Ecto neural progenitor cell (in vitro differentiated cells): ENCODE measurements at regions not wholly inside any gene's neighbourhood (a gene's known extent, or its start where the extent isn't known, plus 50 kb on each side); places are given as distances from the start of the nearest gene placed in this dataset.
"Not testable (repeated sequence)": the region's sequence is repeated elsewhere in the genome, so short reads cannot be mapped to it uniquely, and the experiment has no call there.

Source experiments
- DNase-seq: peaks from one replicate; pipeline ENCODE4 v3.0.0-alpha.2; 2018; ENCODE audit warnings: low spot score

DNA sequence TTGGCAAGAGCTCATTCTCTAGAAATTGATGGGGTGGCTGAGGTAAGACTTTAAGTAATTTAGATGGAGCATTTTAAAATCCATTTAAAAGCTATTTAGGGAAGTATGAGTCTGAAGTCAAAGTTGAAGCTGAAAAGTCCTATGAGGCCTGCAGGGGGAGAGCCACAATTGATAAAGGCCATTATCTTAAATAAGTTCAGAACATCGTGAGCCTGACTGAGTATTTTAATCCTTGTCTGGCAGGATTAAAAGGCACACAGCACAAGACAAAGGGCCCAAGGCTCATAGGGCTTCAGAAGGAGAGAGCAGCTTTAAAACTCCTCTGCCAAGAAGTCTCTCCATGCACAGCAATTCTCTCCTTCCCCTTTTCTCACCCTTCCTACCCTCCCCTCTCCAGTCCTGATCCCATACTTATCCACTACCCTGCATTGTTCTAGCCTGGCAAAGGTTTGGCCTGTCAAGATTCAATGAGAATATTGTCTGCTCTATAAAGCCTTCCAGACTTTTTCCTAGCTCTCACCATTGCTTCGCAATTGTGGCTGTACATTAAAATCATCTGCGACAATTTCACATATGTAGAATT is 1312.9 kb downstream of the FAM181B start:
- DNase-seq: peak; percentile 48

DNA sequence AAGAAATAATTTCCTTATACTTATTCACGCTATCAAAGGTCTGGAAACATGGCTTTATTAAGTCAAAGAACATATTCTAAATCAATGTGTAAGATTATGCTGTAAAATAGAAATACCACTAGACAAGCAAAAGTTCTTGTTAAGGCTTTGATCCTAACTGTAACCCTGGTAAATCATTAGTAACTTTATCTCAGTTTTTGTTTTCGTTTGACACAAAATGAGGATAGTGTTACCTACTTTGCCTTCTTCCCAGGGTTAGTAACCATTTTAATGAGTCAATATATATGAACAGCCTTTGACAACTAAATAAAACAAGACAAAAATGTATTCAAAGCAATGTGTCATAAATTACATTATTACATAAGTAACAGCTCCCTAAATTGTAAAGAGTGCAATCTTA is 1336.3 kb downstream of the FAM181B start:
- no peak for DNase-seq

DNA sequence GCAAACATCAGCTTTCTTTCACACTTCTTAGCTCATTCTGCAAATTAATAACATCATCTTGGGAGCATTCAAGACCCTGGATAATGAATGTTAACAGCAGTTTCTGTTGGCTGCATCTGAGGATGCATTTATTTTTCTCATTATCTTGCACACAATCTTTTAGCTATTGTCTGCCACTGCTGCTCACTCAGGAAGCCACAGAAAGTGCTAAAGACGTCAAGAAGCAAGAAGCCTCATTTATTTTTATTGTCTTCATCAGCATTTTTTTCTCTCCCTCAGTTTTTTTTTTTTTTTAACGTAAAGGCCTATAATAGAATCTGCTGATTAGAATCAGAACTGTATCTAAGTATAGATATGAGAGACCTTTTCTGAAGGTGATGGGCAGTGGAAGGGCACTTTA is 1339.4 kb downstream of the FAM181B start:
- DNase-seq: no peak

DNA sequence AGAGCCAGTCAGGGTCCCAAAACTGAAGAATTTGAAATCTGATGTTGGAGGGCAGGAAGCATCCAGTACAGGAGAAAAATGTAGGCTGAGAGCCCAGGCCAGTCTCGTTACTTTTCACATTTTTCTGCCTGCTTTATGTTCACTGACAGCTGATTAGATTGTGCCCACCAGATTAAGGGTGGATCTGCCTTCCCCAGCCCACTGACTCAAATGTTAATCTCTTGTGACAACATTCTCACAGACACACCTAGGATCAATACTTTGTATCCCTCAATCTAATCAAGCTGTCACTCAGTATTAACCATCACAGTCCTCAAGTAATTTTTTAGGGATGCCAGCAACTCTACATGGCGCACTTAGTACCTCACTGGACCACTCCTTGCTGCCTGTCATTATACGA is 1345.3 kb downstream of the FAM181B start:
- DNase-seq: no peak

DNA sequence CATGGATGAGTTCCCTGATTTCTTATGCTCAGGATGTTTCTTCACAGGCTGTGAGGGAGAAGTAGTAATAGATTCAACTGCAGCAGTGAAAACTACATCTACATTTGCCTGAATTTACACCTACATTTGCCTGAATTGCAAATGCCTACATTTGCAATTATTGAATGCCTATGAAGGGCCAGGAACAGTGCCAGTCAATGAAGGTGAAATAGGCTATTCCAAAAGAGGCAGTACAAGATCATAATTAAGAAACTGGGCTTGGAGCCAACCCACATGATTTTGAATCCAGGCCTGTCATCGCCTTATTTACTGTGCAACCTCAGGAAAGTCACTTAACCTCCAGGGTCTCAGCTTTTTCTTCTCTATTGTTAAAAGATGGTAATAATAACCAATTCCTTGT is 1353.3 kb downstream of the FAM181B start:
- no peak for DNase-seq

DNA sequence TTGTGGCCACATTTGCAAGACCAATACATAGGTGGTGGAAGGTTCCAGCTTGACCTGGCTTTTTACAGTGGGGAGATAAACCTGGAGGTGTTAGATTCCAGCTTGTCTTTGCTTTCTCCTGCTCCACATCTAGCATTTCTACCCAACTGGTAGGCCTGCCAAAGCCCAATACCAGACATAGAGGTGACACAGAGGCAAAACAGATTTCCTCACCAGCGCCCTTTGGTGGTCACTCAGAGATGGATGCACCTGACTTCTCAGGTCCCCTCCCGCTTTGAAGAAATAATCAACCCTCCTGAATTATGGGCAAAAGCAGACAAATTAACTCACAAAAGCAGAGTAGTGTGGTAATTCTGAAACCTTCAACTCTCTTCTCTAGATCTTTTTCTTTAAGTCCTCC is 1356.2 kb downstream of the FAM181B start:
- no peak for DNase-seq

DNA sequence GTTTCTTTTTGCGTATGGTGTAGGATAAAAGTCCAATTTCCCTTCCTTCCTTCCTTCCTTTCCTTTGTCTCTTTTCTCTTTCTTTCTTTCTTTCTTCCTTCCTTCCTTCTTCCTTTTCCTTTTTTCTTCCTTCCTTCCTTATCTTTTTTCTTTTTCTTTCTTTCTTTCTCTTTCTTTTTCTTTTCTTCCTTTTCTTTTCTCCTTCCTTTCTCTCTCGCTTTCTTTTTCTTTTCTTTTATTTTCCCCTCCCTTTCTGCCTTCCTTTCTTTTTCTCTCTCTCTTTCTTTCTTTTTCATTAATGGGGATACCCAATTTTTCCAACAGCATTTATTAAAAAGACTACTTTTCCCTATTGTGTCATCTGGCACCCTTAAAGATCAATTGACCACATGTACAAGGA is 1359.7 kb downstream of the FAM181B start:
- DNase-seq: no peak

DNA sequence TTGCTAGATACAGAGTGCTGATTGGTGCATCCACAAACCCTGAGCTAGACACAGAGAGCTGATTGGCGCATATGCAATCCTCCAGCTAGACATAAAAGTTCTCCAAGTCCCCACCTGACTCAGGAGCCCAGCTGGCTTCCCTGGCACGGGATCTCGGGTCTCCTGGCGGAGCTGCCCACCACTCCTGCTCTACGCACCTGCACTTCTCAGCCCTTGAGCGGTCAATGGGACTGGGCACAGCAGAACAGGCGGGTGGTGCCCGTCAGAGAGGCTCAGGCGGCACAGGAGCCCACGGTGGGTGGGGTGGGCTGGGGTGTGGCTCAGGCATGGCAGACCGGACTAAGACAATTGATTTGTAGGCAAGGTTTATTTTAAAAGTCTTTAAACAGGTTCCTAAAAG is 1365.5 kb downstream of the FAM181B start:
- DNase-seq: no peak

DNA sequence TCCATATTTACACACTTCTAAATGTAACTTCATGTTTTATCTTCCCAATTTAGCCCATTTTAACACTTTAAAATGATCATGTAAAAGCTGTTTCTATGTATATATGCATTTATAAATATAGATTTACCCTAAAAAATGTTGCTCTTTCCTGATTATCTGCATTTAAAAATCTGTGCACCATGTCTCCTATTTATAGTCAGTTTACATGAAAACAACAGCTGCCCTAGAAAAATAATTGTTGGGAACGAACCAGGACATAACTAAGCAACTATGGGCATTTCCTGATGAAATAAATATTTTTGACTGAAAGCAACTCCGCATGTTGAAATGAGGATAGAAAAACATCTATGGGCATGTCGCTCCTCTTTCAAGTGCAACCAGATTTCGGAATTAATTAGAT is 1368.2 kb downstream of the FAM181B start:
- DNase-seq: no peak

DNA sequence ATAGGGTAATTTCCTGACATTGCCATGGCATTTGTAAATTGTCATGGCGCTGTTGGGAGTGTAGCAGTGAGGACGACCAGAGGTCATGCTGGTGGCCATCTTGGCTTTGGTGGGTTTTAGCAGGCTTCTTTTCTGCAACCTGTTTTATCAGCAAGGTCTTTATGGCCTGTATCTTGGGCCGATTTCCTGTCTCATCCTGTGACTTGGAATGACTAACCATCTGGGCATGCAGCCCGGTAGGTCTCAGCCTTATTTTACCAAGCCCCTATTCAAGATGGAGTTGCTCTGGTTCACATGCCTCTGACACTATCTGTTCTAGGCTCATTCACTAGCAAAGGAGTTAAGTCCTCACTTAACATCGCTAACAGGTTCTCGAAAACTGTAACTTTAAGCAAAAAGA is 1374.2 kb downstream of the FAM181B start:
- DNase-seq: no peak

DNA sequence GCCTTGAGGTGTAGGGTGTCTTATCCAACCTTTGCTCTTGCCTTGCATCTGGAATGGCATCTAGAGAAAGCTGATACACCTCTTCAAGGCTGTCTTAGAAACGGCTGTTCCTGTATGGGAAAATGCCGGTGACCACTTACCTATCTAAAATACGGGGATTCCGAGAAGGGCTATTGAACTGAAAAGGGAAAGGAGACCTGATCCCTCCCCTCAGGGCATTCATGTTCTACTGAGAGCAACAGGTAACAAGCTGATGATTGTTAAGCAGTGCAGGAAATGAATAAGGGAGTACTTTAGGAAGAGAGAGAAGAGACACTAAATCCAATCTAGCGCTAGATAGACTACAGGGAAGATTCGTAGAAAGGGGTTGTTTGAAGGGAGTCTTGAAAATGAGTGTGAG is 1388.1 kb downstream of the FAM181B start:
- no peak for DNase-seq

DNA sequence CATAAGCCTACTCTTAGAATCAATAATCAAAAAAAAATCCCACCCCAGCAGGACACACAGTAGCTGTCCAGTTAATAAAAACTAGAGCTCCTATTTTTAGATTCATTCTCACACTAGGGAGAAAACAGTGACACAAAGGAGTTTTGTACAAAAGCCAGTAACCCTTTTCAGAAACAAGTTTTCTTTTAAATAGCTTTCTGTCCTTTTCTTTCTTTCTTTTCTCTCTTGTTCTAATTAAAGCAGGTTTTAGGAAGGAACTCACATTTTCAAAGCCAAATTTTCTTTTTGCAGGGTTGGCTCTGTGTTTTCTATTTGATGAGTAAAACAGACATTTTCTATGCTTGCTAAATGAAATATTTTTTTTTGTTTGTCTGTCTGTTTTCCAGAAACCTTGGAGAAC is 1390.7 kb downstream of the FAM181B start:
- no peak for DNase-seq

DNA sequence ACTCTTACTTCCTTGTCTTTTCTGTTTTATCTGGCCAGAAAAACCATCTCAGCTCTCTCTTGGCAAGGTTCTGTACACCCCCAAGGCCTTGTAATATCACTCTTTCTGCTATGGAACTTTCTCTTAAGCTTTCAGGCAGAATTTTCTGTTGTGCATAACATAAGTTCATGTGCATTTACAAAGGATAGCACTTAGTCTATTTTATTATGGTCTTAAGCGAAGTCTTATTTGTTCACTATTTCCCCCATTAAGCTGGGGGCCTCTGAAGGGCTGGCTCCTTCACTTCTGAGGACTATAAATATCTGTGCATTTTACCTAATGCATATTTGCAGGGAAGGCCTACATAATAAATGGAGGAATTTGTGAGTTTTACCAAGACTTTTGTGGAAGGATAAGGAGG is 1393.4 kb downstream of the FAM181B start:
- DNase-seq: no peak

DNA sequence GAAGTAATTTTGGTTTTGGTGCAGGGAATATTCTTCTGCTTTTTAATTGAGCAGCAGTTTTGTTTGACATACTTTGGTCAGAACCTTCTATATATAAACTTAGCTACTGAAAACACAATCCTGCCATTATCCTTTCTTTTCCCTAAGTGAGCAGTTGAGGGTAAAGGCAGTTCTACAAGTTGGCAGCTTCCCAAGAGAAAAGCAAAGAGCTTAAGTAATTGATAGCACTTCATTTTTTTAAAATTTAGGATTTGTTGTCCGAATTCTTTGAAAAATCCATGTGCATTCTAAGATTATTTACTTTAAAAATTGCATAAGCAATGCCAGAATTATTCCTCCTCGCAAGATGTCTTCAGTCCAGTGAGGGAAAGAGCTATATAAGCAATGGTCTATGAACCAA is 1394.1 kb downstream of the FAM181B start:
- DNase-seq: no peak

DNA sequence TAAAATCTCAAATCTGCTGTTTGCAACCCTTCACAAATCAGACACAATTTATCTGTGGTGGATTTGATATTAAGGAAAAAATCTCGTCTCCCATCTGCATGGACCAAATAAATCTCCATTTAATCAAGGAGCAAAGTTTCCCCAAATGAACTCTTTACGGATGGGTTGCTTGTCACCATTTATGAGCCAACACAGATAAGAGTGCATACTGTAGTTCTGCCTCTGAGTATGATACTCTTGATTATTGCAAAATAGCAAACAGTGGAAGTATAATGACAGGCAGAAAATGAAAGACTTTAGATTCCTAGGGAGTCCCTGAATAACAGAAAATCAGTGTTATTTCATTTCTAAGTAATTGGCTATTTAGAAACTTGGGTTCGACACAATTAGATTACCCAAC is 1395.9 kb downstream of the FAM181B start:
- no peak for DNase-seq

DNA sequence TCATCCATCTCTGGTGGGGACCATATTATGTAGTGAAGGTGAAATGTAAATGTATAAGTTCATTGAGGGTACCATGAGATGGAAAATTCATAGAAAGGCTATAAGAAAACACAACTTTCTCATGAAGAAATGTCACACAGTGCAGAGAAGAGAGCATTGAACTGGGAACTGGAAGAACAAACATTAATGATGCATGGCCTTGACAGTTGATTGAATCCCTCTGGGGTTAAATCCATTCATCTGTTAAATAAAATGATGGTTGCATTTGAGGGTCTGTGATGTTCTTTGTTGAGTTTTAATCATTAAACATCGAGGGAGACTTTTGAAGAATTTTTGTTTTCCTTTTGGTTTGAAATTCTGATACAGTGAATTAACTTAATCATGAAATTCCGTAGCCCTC is 1401.4 kb downstream of the FAM181B start:
- DNase-seq: no peak

DNA sequence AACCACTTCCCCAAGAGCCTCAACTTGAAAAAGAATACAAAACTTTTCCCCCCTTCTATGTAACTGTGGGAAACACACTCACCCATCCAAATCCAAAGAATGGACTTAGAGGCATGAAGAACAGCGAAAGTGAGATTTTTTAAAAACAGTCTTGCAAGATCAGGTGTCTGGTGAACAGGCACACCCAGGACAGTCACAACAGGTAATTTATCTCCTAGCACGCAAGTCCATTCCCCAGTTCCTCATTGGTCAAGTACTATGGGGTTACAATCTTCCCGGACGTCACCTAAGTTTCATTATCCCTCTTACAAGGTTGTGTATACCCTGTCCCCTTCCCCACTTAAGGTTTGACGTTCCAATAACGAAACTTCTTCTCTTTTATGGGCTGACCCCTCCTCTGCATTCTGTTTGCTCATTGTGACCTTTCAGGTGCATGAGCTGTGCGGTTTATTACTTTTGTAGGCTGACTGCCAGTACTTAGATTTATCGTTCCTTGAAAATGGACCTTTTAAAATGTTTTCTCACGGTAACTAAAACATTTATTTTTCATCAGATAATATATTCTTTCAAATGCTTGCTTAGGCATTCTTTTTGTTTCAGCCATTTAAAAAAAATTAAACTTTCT is 1401.9 kb downstream of the FAM181B start:
- no peak for DNase-seq

DNA sequence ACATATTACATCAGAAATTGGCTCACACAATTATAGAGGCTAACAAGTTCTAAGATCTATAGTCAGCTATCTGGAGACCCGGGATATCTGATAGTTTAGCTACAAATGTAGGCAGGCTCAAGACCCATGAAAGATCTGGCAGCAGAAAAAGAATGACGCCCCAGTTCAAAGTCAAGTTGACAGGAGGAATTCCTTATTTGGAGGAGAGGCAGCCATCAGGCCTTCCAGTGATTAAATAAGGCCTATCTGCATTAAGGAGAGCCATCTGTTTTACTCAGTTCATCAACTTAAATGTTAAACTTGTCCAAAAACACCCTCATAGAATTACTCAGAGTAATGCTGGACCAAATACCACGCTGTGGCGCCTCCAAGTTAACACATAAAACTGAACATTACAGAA is 1402.6 kb downstream of the FAM181B start:
- DNase-seq: no peak

DNA sequence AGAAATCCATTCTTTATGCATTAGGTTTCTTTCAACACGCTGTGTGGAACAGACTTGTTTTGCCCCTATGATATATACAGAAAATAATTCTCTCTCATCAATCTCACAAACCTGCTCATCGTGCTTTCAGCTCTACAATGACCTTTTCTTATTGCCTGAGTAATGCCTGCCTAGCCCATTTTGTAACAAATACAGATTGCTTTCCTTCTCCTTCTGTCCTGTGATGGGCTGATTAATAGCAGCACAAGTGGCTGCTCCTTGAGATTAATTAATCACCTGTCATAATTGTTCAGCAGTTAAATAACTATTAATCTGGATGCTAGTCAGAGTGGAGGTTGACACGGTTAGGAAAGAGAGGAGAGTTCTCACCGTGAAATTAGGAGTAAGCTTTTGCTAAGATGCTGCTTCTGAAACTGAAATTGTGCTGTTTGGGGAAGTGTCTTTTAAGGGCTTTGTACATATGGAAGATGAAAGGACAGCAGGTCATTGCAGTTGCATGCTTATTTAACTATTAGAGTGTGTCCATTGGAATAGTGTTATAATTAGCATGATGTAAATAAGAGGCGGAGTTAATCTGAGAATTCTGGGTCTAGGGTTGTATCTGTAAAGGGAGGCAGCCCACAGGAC is 1430.5 kb downstream of the FAM181B start:
- no peak for DNase-seq

DNA sequence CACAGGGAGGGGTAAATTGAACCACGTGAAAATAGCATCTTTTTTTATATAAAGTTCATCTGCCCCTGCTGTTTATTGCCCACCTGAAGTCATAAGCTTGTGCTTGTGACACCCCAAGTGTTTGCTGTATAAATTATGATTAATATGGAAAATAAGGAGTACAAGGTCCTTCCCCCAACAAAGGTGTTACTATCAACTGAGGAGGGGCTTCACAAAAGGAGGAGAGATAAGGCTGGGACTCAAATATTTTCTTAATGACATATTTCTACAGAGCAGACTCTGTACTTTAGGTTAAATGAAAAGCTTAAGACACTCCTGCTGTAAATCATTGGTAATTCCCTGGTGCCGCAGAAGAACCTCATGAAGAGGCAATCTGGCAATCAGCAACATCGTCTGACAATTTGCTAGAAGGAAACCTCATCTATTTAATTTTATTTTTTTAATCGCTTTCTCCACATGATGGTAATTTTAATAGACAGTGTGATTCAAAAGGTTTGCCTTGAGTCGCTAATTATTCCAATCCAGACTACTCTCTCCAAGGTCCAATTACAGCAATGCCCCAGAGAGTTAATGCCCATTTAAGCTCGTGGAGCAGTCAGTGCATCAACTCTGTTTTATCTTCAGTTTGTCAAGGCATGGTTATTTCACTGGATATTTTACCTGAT is 1432.4 kb downstream of the FAM181B start:
- no peak for DNase-seq

DNA sequence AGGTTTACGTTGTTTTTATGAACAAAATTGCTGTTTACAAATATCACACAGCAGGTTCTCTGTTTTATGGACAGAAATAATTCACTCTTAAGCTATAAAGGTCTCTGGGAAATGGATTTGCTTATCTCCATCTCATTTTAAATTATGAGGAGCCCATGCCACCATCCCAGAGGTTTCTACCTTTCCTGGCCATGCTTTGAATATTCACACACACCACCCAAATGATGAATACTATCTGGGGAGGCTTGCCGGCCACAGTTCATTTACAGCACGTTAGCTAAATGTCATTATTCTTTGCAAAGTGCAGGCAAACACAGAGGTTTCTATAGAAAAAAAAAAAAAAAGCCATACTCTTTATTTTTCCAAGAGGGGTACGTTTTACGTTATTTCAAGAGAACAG is 1446.7 kb downstream of the FAM181B start:
- no peak for DNase-seq

DNA sequence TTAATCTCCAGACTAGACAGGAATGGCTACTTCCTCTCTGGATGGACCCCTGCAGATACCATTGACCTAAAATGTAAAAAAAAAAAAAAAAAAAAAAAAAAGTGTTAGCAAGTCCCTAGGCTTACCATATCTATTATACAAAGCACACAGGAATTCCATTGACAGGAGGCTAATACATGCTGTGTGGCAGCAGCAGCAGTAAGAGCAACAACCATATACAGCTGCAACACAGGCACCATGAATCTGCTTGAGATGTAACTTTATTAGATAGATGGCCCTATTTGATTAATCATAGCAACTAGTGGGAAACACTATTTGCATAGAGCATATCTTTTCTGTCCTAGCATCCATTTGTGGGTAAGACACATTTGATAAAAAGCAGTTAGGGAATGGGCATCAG is 1447.1 kb downstream of the FAM181B start:
- no peak for DNase-seq

DNA sequence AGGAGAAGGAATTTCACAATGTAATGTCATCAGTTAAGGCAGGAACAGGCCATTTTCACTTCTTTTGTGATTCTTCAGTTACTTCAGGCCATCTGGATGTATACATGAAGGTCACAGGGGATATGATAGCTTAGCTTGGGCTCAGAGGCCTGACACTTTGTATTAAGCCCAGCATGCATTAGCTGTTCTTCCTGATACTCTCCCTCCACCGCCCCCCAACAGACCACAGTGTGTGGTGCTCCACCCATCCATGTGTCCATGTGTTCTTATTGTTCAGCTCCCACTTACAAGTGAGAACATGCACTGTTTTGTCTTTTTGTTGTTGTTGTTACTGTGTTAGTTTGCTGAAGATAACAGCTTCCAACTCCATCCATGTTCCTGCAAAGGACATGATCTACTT is 1453.4 kb downstream of the FAM181B start:
- DNase-seq: not testable (repeated sequence)
